Activated CD4-positive, alpha-beta T cell treated with anti-CD3 and anti-CD28 coated beads for 4 hours (primary cell): ENCODE measurements at regions not wholly inside any gene's neighbourhood (a gene's known extent, or its start where the extent isn't known, plus 50 kb on each side); places are given as distances from the start of the nearest gene placed in this dataset.

Experiments used
- DNase-seq, 2 donors: peaks; one replicate each; pipeline ENCODE4 v3.0.0-alpha.2; 2020

- no peak for DNase-seq
Observed at GRCh38 chr1:11414926-11415538, 63.9 kb upstream of the DISP3 start.

- DNase-seq = no peak
Observed at GRCh38 chr1:11417162-11417561, 61.8 kb upstream of the DISP3 start.

- no peak for DNase-seq
Observed at GRCh38 chr1:11418056-11418455, 60.9 kb upstream of the DISP3 start.

GRCh38 chr1:11421443-11421842 is 57.5 kb upstream of the DISP3 start:
- DNase-seq = no peak

GRCh38 chr1:11422686-11423085 is 56.3 kb upstream of the DISP3 start:
- DNase-seq = no peak

- DNase-seq = no peak
Observed at GRCh38 chr1:11426617-11427016, 52.3 kb upstream of the DISP3 start.

GRCh38 chr1:11428789-11429188 is 50.2 kb upstream of the DISP3 start:
- no peak for DNase-seq
